Neural crest cell (in vitro differentiated cells): ENCODE measurements at regions not wholly inside any gene's neighbourhood (a gene's known extent, or its start where the extent isn't known, plus 50 kb on each side); places are given as distances from the start of the nearest gene placed in this dataset.

Experiments
- DNase-seq: peaks from one replicate; pipeline ENCODE4 v3.0.0; 2021; ENCODE audit warnings: low read depth, mixed read lengths, low spot score
- H3K27ac Mint-ChIP-seq: one replicate; pipeline ENCODE4 v1.8.0; 2021; ENCODE audit warnings: mild to moderate bottlenecking, mixed read lengths; ENCODE audit not compliant: unreplicated experiment
- H3K27me3 Mint-ChIP-seq: 2 replicates; pipeline ENCODE4 v1.8.0; 2021; ENCODE audit warnings: low read depth, mild to moderate bottlenecking, mixed read lengths
- H3K36me3 Mint-ChIP-seq: 2 replicates; pipeline ENCODE4 v1.8.0; 2021; ENCODE audit warnings: low read depth, mild to moderate bottlenecking, mixed read lengths
- H3K4me1 Mint-ChIP-seq: 2 replicates; pipeline ENCODE4 v1.8.0; 2021; ENCODE audit warnings: mixed read lengths
- H3K4me3 Mint-ChIP-seq: one replicate; pipeline ENCODE4 v1.8.0; 2021; ENCODE audit warnings: mild to moderate bottlenecking, mixed read lengths
- H3K9me3 Mint-ChIP-seq: 2 replicates; pipeline ENCODE4 v1.8.0; 2021; ENCODE audit warnings: mixed read lengths
- CTCF ChIP-seq: fragments of 200-600 bp; sonication (generic); conservative IDR thresholded peaks from 2 replicates; pipeline ENCODE4 v1.5.0; 2021; ENCODE audit warnings: antibody characterized with exemption, mild to moderate bottlenecking

GRCh38 chr1:94737124-94737998 is 82.8 kb upstream of the SLC44A3 start:
- no peak for DNase-seq
- Mint-ChIP-seq H3K4me3 (no peak overlapping the region), H3K36me3 (no peaks in the 10 kb centered on the region), H3K4me1 (peaks cover 9% of the 10 kb centered on the region), H3K27ac (peak overlapping the region; percentile 51), H3K27me3 (no peaks in the 10 kb centered on the region), H3K9me3 (no peaks in the 10 kb centered on the region)
- TF ChIP-seq CTCF = no peak

- Mint-ChIP-seq H3K27me3 (no peaks in the 10 kb centered on the region), H3K4me1 (peaks cover 9% of the 10 kb centered on the region), H3K9me3 (no peaks in the 10 kb centered on the region), H3K27ac (no peak overlapping the region), H3K4me3 (no peak overlapping the region), H3K36me3 (no peaks in the 10 kb centered on the region)
- no peak for TF ChIP-seq CTCF
- DNase-seq = no peak
Observed at GRCh38 chr1:94736549-94736948, 83.6 kb upstream of the SLC44A3 start.

- Mint-ChIP-seq H3K36me3 (no peaks in the 10 kb centered on the region), H3K4me1 (peaks cover 9% of the 10 kb centered on the region), H3K27ac (no peak overlapping the region), H3K9me3 (no peaks in the 10 kb centered on the region), H3K27me3 (no peaks in the 10 kb centered on the region), H3K4me3 (no peak overlapping the region)
- no peak for TF ChIP-seq CTCF
- DNase-seq = no peak
Observed at GRCh38 chr1:94736073-94736472, 84.1 kb upstream of the SLC44A3 start.

GRCh38 chr1:94734963-94735901 is 84.9 kb upstream of the SLC44A3 start:
- no peak for TF ChIP-seq CTCF
- Mint-ChIP-seq H3K4me1 (peaks cover 9% of the 10 kb centered on the region), H3K36me3 (no peaks in the 10 kb centered on the region), H3K27ac (no peak overlapping the region), H3K27me3 (no peaks in the 10 kb centered on the region), H3K9me3 (no peaks in the 10 kb centered on the region), H3K4me3 (no peak overlapping the region)
- DNase-seq = no peak

GRCh38 chr1:94731891-94732290 is 88.3 kb upstream of the SLC44A3 start:
- H3K4me1 Mint-ChIP-seq = peaks cover 9% of the 10 kb centered on the region
- TF ChIP-seq CTCF = no peak
- no peak for DNase-seq

More at GRCh38 chr1:94731891-94732290, 88.3 kb upstream of the SLC44A3 start:
- Mint-ChIP-seq H3K9me3 (no peaks in the 10 kb centered on the region), H3K27me3 (no peaks in the 10 kb centered on the region), H3K4me3 (no peak overlapping the region), H3K27ac (no peak overlapping the region), H3K36me3 (no peaks in the 10 kb centered on the region)
